Neuronal stem cell (in vitro differentiated cells): ENCODE measurements at regions not wholly inside any gene's neighbourhood (a gene's known extent, or its start where the extent isn't known, plus 50 kb on each side); places are given as distances from the start of the nearest gene placed in this dataset.
A peak's percentile ranks its signal among the peaks of the same experiment; 100 is the strongest.

Experiments used
- DNase-seq: peaks from one replicate; pipeline ENCODE4 v3.0.0-alpha.2; 2013; ENCODE audit warnings: low spot score
- H2AFZ ChIP-seq: one replicate; pipeline ENCODE4 v1.6.1; 2013; ENCODE audit warnings: mild to moderate bottlenecking, low read length, inconsistent platforms
- H2AK5ac ChIP-seq: 2 replicates; pipeline ENCODE4 v1.6.1; 2013; ENCODE audit warnings: low read depth, mild to moderate bottlenecking, inconsistent platforms, low read length, moderate library complexity, mixed read lengths
- H2BK120ac ChIP-seq: 2 replicates; pipeline ENCODE4 v1.6.1; 2013; ENCODE audit warnings: low read depth, mild to moderate bottlenecking, inconsistent platforms, low read length, moderate library complexity, mixed read lengths
- H2BK12ac ChIP-seq: one replicate; pipeline ENCODE4 v1.6.1; 2013; ENCODE audit warnings: low read length, inconsistent platforms
- H2BK15ac ChIP-seq: 2 replicates; pipeline ENCODE4 v1.6.1; 2013; ENCODE audit warnings: mild to moderate bottlenecking, low read length, inconsistent platforms, mixed read lengths
- H2BK5ac ChIP-seq: one replicate; pipeline ENCODE4 v1.6.1; 2013; ENCODE audit warnings: inconsistent platforms, mild to moderate bottlenecking, low read length, moderate library complexity
- H3K14ac ChIP-seq: one replicate; pipeline ENCODE4 v1.6.1; 2013; ENCODE audit warnings: low read length, inconsistent platforms
- H3K18ac ChIP-seq: 2 replicates; pipeline ENCODE4 v1.6.1; 2013; ENCODE audit warnings: low read length, inconsistent platforms
- H3K23ac ChIP-seq: 2 replicates; pipeline ENCODE4 v1.6.1; 2013; ENCODE audit warnings: low read depth, mild to moderate bottlenecking, mixed read lengths, low read length, inconsistent platforms; ENCODE audit not compliant: poor library complexity
- H3K27ac ChIP-seq: replicated peaks from 3 replicates; pipeline ENCODE4 v1.5.1; 2013; ENCODE audit warnings: low read length, inconsistent platforms
- H3K27me3 ChIP-seq, 3 experiments: 2 replicates each; pipeline ENCODE4 v1.6.1; 2013; ENCODE audit warnings: low read length in 3 of 3, mild to moderate bottlenecking in 2 of 3, inconsistent platforms in 1 of 3, low read depth in 1 of 3, mixed read lengths in 1 of 3, moderate library complexity in 1 of 3; ENCODE audit not compliant: control insufficient read depth in 3 of 3, insufficient read depth in 3 of 3
- H3K36me3 ChIP-seq, 2 donors: replicated peaks in 1 of 2; 2 replicates each; pipeline ENCODE4 v1.6.1; 2013; ENCODE audit warnings: low read length in 2 of 2; ENCODE audit not compliant: control insufficient read depth in 2 of 2, insufficient read depth in 2 of 2
- H3K4ac ChIP-seq: 2 replicates; pipeline ENCODE4 v1.6.1; 2013; ENCODE audit warnings: inconsistent platforms, mild to moderate bottlenecking, low read length, moderate library complexity
- H3K4me1 ChIP-seq, 2 donors: 1 replicate in 1 of 2; 2 replicates in 1 of 2; pipeline ENCODE4 v1.6.1; 2013; ENCODE audit warnings: low read length in 2 of 2, low read depth in 1 of 2; ENCODE audit not compliant: control insufficient read depth in 2 of 2, insufficient read depth in 1 of 2
- H3K4me2 ChIP-seq: one replicate; pipeline ENCODE4 v1.6.1; 2013; ENCODE audit warnings: mild to moderate bottlenecking, low read length, inconsistent platforms; ENCODE audit not compliant: insufficient read depth, poor library complexity, severe bottlenecking
- H3K4me3 ChIP-seq, 2 donors: 2 replicates each; pipeline ENCODE4 v1.5.1; 2013; ENCODE audit warnings: low read length in 2 of 2, mild to moderate bottlenecking in 2 of 2, inconsistent platforms in 1 of 2, moderate library complexity in 1 of 2
- H3K79me1 ChIP-seq: one replicate; pipeline ENCODE4 v1.6.1; 2013; ENCODE audit warnings: low read depth, mild to moderate bottlenecking, inconsistent platforms, low read length, moderate library complexity
- H3K9ac ChIP-seq: one replicate; pipeline ENCODE4 v1.6.1; 2013; ENCODE audit warnings: mild to moderate bottlenecking, low read depth, low read length, inconsistent platforms; ENCODE audit not compliant: poor library complexity
- H3K9me3 ChIP-seq, 2 donors: replicated peaks in 1 of 2; 2 replicates each; pipeline versions ENCODE3 to v1.6.1; 2013; ENCODE audit warnings: low read length in 2 of 2, mild to moderate bottlenecking in 2 of 2, inconsistent platforms in 1 of 2, low read depth in 1 of 2, mixed read lengths in 1 of 2, moderate library complexity in 1 of 2; ENCODE audit not compliant: control insufficient read depth in 2 of 2, insufficient read depth in 1 of 2
- H4K8ac ChIP-seq: one replicate; pipeline ENCODE4 v1.6.1; 2013; ENCODE audit warnings: low read depth, mild to moderate bottlenecking, inconsistent platforms, low read length, moderate library complexity
- H4K91ac ChIP-seq: one replicate; pipeline ENCODE4 v1.6.1; 2013; ENCODE audit warnings: low read length, low read depth, mild to moderate bottlenecking, inconsistent platforms; ENCODE audit not compliant: poor library complexity
- WGBS, 2 donors: extraction: QIAGEN DNeasy Blood & Tissue Kit; methylation state at CpG; one replicate each; pipeline ENCODE4 v1.1.7; 2013; ENCODE audit warnings: missing lambda C conversion rate in 2 of 2, mixed read lengths in 1 of 2; ENCODE audit not compliant: insufficient read length in 2 of 2, insufficient replicate concordance in 1 of 2; ENCODE audit errors: extremely low coverage in 2 of 2; 5-methylcytosine and 5-hydroxymethylcytosine counted together

DNA sequence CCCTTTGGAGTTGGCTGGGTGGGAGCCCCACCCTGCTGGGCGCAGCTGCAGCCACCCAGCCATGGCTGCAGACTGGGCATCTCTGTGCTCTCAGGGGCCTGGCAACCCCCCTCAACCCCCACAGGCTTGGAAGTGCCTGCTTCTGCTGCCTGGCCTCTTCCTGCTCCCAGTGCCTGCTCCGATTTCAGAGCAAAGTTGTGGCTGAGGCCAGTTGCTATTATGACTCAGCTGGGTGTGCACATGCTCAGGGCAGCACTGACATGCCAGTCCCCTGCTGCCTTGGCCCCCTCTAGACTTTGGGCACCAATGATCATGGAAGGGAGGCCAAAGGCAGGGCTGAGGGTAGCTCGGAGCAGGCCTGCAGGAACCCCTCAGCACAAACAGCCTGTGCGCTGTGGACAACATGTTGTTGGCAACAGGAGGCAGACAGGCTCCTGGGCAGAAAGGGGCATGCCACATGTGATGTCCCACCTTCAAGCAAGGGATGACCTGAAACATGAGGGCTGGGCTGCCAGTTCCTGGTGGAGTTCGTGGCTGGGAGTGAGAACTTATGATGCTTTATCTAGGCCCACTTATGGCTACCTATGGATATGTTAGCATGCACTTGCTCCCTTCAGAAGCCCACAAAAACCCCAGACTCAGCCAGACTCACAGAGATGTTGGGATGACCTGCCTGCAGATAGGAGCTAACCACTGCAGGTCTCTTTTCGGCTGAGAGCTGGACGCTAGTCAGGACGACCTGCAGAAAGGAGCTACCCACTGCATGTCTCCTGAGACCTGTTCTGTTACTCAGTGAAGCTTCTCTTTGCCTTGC is 96.4 kb upstream of the AMOTL1 start:
- peaks cover 0 to 2% of the 10 kb centered on the region in 2 donors for H3K9me3 ChIP-seq
- H3K4me3 ChIP-seq, result no peak overlapping the region
- no peak overlapping the region for H3K23ac ChIP-seq
- no peak overlapping the region for H2AFZ ChIP-seq
- H2BK5ac ChIP-seq, result no peak overlapping the region
- H3K4me1 ChIP-seq, result peaks cover 0 to 2% of the 10 kb centered on the region in 2 donors
- no peak overlapping the region for H3K4me2 ChIP-seq
- H4K8ac ChIP-seq, result no peak overlapping the region
- no peak overlapping the region for H2AK5ac ChIP-seq
- no peak overlapping the region for H2BK120ac ChIP-seq
- no peak for DNase-seq
- no peak overlapping the region for H3K9ac ChIP-seq
- H3K14ac ChIP-seq, result no peak overlapping the region
- no peak overlapping the region for H2BK15ac ChIP-seq
- H3K27me3 ChIP-seq, result no peaks in the 10 kb centered on the region
- H2BK12ac ChIP-seq, result no peak overlapping the region
- H3K18ac ChIP-seq, result peak overlapping the region; percentile 7
- H3K36me3 ChIP-seq, result no peaks in the 10 kb centered on the region
- H3K27ac ChIP-seq, result no peak overlapping the region
- WGBS, 2 donors, result no CpG with 5 or more reads among the region's 8 CpGs
- no peak overlapping the region for H4K91ac ChIP-seq
- H3K79me1 ChIP-seq, result no peaks in the 10 kb centered on the region
- H3K4ac ChIP-seq, result no peak overlapping the region

DNA sequence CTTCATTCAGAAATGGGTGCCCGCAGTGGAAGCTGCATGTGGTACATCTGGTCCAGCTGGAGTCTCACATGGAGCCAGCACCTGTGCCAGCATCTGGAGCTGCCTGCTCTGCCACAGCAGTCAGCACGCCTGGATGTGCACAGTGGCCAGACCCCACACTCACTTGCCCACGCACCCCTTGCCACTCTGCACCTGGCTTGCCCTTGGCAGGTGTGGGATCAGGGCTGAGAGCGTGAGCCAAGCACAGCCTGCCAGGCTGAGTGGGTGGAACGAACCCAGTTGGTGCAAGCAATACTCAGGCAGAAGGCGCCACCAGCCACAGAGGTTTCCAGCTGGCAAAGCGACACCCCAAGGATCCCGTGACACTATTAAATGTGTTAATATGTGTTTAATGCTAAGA is 95.5 kb upstream of the AMOTL1 start:
- Histone ChIP-seq H3K27me3 (no peaks in the 10 kb centered on the region), H2AFZ (no peak overlapping the region), H3K79me1 (no peaks in the 10 kb centered on the region), H3K14ac (no peak overlapping the region), H2BK12ac (no peak overlapping the region), H3K9ac (peak overlapping the region; percentile 73), H2BK120ac (no peak overlapping the region), H3K18ac (peak overlapping the region; percentile 61), H2BK15ac (no peak overlapping the region), H3K23ac (peak overlapping the region; percentile 69), H3K9me3 (peaks cover 0 to 2% of the 10 kb centered on the region in 2 donors), H3K27ac (no peak overlapping the region), H3K4me1 (peaks cover 0 to 2% of the 10 kb centered on the region in 2 donors), H2AK5ac (no peak overlapping the region), H4K8ac (no peak overlapping the region), H4K91ac (no peak overlapping the region), H3K36me3 (no peaks in the 10 kb centered on the region), H3K4me3 (no peak overlapping the region), H3K4me2 (no peak overlapping the region), H2BK5ac (no peak overlapping the region), H3K4ac (no peak overlapping the region)
- WGBS, 2 donors, result no CpG with 5 or more reads among the region's 8 CpGs
- DNase-seq, result no peak

DNA sequence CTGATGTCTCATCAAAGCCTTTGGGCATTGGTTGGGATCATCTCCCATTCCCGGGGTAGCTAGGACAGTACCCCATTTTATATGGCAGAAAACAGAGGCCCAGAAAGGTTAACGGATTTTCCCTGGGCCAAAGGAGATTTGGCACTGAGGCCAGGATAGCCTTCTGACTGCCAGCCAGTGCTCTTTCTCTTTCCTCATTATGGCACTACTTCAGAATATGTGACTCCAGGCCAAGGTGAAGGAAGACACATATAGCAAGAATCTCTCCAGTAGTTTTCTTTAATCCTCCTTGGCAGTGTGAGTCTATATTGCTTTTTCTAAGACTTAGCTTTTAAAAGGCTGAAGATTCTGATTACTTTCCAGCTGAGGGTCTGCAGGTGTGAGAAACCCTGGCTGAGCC is 94.8 kb upstream of the AMOTL1 start:
- Histone ChIP-seq H3K27me3 (no peaks in the 10 kb centered on the region), H3K36me3 (no peaks in the 10 kb centered on the region), H4K8ac (no peak overlapping the region), H2BK120ac (no peak overlapping the region), H3K27ac (no peak overlapping the region), H2BK15ac (no peak overlapping the region), H3K4ac (no peak overlapping the region), H2BK5ac (no peak overlapping the region), H3K9me3 (peaks cover 0 to 2% of the 10 kb centered on the region in 2 donors), H3K18ac (no peak overlapping the region), H3K4me3 (no peak overlapping the region), H2AK5ac (no peak overlapping the region), H3K14ac (no peak overlapping the region), H3K23ac (no peak overlapping the region), H2AFZ (no peak overlapping the region), H3K79me1 (no peaks in the 10 kb centered on the region), H2BK12ac (no peak overlapping the region), H3K4me1 (peaks cover 0 to 2% of the 10 kb centered on the region in 2 donors), H3K9ac (no peak overlapping the region), H4K91ac (no peak overlapping the region), H3K4me2 (no peak overlapping the region)
- WGBS, 2 donors, result no CpG with 5 or more reads among the region's 2 CpGs
- DNase-seq, result no peak

DNA sequence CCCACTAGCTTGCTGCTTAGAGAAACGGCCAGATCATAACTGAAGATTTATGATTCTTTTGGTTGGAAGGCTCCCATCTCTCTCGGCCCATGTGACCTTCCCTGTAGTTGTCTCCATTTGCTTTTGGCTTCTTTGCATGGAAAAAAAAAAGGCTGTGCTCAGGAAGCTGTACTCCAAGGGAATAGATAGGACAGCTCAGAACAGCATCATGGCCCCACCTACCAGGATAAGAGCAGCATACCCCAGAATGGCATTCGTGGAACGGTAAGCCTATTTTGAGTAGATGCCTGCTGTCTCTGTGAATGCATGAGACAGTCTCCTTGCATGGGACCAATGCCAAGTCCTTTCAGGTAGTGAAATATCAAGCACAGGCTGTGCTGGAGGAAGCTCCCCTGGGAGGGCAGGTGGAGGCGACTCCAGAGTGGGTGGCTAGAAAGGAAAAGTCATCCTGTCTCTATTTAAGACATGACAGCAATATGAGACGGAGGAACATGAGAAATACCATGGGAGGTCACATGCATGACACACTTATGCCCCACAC is 94.1 kb upstream of the AMOTL1 start:
- Histone ChIP-seq H3K27ac (no peak overlapping the region), H4K8ac (no peak overlapping the region), H3K4me1 (peaks cover 0 to under 1% of the 10 kb centered on the region in 2 donors), H3K4ac (no peak overlapping the region), H2BK15ac (no peak overlapping the region), H3K4me3 (no peak overlapping the region), H3K36me3 (no peaks in the 10 kb centered on the region), H3K4me2 (no peak overlapping the region), H3K18ac (no peak overlapping the region), H2AFZ (no peak overlapping the region), H2BK12ac (no peak overlapping the region), H3K79me1 (no peaks in the 10 kb centered on the region), H4K91ac (no peak overlapping the region), H3K27me3 (no peaks in the 10 kb centered on the region), H3K9me3 (peaks cover 0 to 2% of the 10 kb centered on the region in 2 donors), H3K14ac (no peak overlapping the region), H2BK5ac (no peak overlapping the region), H2AK5ac (no peak overlapping the region), H3K9ac (no peak overlapping the region), H2BK120ac (no peak overlapping the region), H3K23ac (no peak overlapping the region)
- no peak for DNase-seq
- whole genome bisulfite sequencing, 2 donors, result no CpG with 5 or more reads among the region's 6 CpGs
